K562 (cell line): ENCODE measurements at regions not wholly inside any gene's neighbourhood (a gene's known extent, or its start where the extent isn't known, plus 50 kb on each side); places are given as distances from the start of the nearest gene placed in this dataset.

Experiments
- ATAC-seq: fragments of 200-7000 bp; cut with Tn5 transposase; 3 replicates; pipeline ENCODE4 v1.9.1; 2020; ENCODE audit warnings: moderate library complexity
- BruUV-seq: library from RNA; stranded (reverse); fragments of 400-500 nt; replicated peaks from 2 replicates; lab custom pipeline; 2021; lab: Mats Ljungman, UMichigan
- CTCF ChIA-PET: fragments of 300-600 bp; formaldehyde crosslinking; extraction: SDS; loops from one replicate; lab custom pipeline; 2021; ENCODE audit warnings: low intra/inter-chr PET ratio; lab: Yijun Ruan, JAX
- POLR2A ChIA-PET: fragments of 300-600, 350-650 bp; sonication (Branson Sonifier 250); formaldehyde crosslinking; extraction: SDS; loops from one replicate; lab custom pipeline; 2021; ENCODE audit warnings: antibody characterized with exemption, inconsistent platforms; lab: Yijun Ruan, JAX
- DNase-seq, 4 experiments: peaks; one replicate each; pipeline versions ENCODE4 v3.0.0 to v3.0.0-alpha.2; 2011 to 2018; ENCODE audit warnings: low spot score in 3 of 4, mixed read lengths in 3 of 4; ENCODE audit errors: extremely low read depth in 1 of 4
- FAIRE-seq: peaks from 2 replicates; lab custom pipeline; 2011; peaks lifted over from hg19 to GRCh38; lab: Jason Lieb, UNC
- H2AFZ ChIP-seq: 2 replicates; pipeline ENCODE4 v1.6.0; 2011; ENCODE audit warnings: low read depth, low read length, control low read depth, inconsistent platforms
- H3K27ac ChIP-seq: fragments of 200-600 bp; 3 replicates; pipeline ENCODE4 v1.8.0; 2011; ENCODE audit warnings: low read depth, mild to moderate bottlenecking, control low read depth, inconsistent platforms, low read length, moderate library complexity, mixed read lengths; ENCODE audit errors: extremely low read depth
- H3K27me3 ChIP-seq, 2 experiments: fragments of 300-600 bp in 1 of 2; 2 replicates in 1 of 2; 3 replicates in 1 of 2; pipeline versions ENCODE4 v1.6.0 to v1.8.0; 2011; ENCODE audit warnings: inconsistent platforms in 2 of 2, low read length in 2 of 2, mild to moderate bottlenecking in 1 of 2, mixed read lengths in 1 of 2, moderate library complexity in 1 of 2; ENCODE audit not compliant: control insufficient read depth in 2 of 2, insufficient read depth in 2 of 2
- H3K36me3 ChIP-seq: fragments of 300-600 bp; 3 replicates; pipeline ENCODE4 v1.8.0; 2011; ENCODE audit warnings: mild to moderate bottlenecking, low read length, inconsistent platforms; ENCODE audit not compliant: control insufficient read depth, insufficient read depth
- H3K4me1 ChIP-seq, 2 experiments: fragments of 200-600 bp in 1 of 2; replicated peaks in 1 of 2; 2 replicates in 1 of 2; 3 replicates in 1 of 2; pipeline versions ENCODE4 v1.5.1 to v1.8.0; 2011; ENCODE audit warnings: inconsistent platforms in 2 of 2, low read length in 2 of 2, mild to moderate bottlenecking in 1 of 2, mixed read lengths in 1 of 2, moderate library complexity in 1 of 2; ENCODE audit not compliant: control insufficient read depth in 2 of 2, insufficient read depth in 2 of 2
- H3K4me2 ChIP-seq: 2 replicates; pipeline ENCODE4 v1.6.1; 2011; ENCODE audit warnings: low read length, control low read depth, inconsistent platforms, mixed read lengths; ENCODE audit not compliant: insufficient read depth
- H3K4me3 ChIP-seq: fragments of 200-600 bp; sonication (generic), shearing (Covaris generic); 2 replicates; pipeline ENCODE4 v1.5.1; 2016; ENCODE audit warnings: control low read depth, inconsistent platforms
- H3K79me2 ChIP-seq: fragments of 200-600 bp; 3 replicates; pipeline ENCODE4 v1.8.0; 2011; ENCODE audit warnings: low read length, inconsistent platforms; ENCODE audit not compliant: control insufficient read depth, insufficient read depth
- H3K9ac ChIP-seq, 2 experiments: 2 replicates each; pipeline versions ENCODE4 v1.6.0 to v1.6.1; 2011; ENCODE audit warnings: low read depth in 2 of 2, low read length in 2 of 2, control low read depth in 1 of 2, inconsistent platforms in 1 of 2, mild to moderate bottlenecking in 1 of 2, mixed read lengths in 1 of 2; ENCODE audit not compliant: insufficient read depth in 1 of 2
- H3K9me1 ChIP-seq: one replicate; pipeline ENCODE4 v1.6.0; 2011; ENCODE audit warnings: inconsistent platforms, mild to moderate bottlenecking, low read length, moderate library complexity; ENCODE audit not compliant: control insufficient read depth, insufficient read depth
- H3K9me3 ChIP-seq: replicated peaks from 2 replicates; pipeline ENCODE4 v1.5.1; 2011; ENCODE audit warnings: low read depth, low read length, inconsistent platforms; ENCODE audit not compliant: control insufficient read depth, insufficient read depth
- H4K20me1 ChIP-seq: replicated peaks from 2 replicates; pipeline ENCODE4 v1.6.1; 2011; ENCODE audit warnings: low read length, inconsistent platforms, mixed read lengths; ENCODE audit not compliant: control insufficient read depth, insufficient read depth
- C11orf30 ChIP-seq: fragments of 450-650 bp; IDR thresholded peaks from 2 replicates; pipeline ENCODE4 v1.6.1; 2016; ENCODE audit warnings: low read depth, mild to moderate bottlenecking
- ESRRA ChIP-seq: fragments of 450-650 bp; IDR thresholded peaks from 2 replicates; pipeline ENCODE4 v1.6.1; 2014; ENCODE audit warnings: low read depth, mild to moderate bottlenecking, moderate library complexity, borderline replicate concordance
- FOXA1 ChIP-seq: fragments of 450-650 bp; IDR thresholded peaks from 2 replicates; pipeline ENCODE4 v1.6.1; 2016; ENCODE audit warnings: mild to moderate bottlenecking, borderline replicate concordance
- MAFF ChIP-seq: IDR thresholded peaks from 2 replicates; pipeline ENCODE4 v1.6.1; 2012; ENCODE audit warnings: low read length, improper control_type of control experiment
- MAFG ChIP-seq: fragments of 450-650 bp; conservative IDR thresholded peaks from 2 replicates; pipeline ENCODE4 v1.6.1; 2016; ENCODE audit warnings: missing genetic modification characterization, missing compliant biosample characterization
- NFE2 ChIP-seq: IDR thresholded peaks from 2 replicates; pipeline ENCODE4 v1.6.1; 2014; ENCODE audit warnings: antibody characterized with exemption, low read depth
- NFE2L1 ChIP-seq: fragments of 450-650 bp; IDR thresholded peaks from 2 replicates; pipeline ENCODE4 v1.6.1; 2016; ENCODE audit warnings: missing genetic modification characterization, low read depth, mild to moderate bottlenecking, missing compliant biosample characterization, moderate library complexity, borderline replicate concordance
- NR2C1 ChIP-seq, 2 experiments: fragments of 450-650 bp; IDR thresholded peaks; 2 replicates each; pipeline ENCODE4 v1.6.1; 2017; ENCODE audit warnings: mild to moderate bottlenecking in 2 of 2, antibody characterized with exemption in 1 of 2, inconsistent platforms in 1 of 2, missing compliant biosample characterization in 1 of 2, missing genetic modification characterization in 1 of 2
- NR3C1 ChIP-seq: sonication (generic); formaldehyde crosslinking; IDR thresholded peaks from 2 replicates; pipeline ENCODE4 v1.8.1; 2022; ENCODE audit warnings: missing genetic modification reagents
- STAT5B ChIP-seq: fragments of 250-450 bp; sonication (Bioruptor Pico); IDR thresholded peaks from 2 replicates; pipeline ENCODE4 v1.8.0; 2021; ENCODE audit warnings: mild to moderate bottlenecking, inconsistent platforms
- ZNF316 ChIP-seq: fragments of 450-650 bp; IDR thresholded peaks from 2 replicates; pipeline ENCODE4 v1.6.1; 2016
- WGBS: fragments of 100-300 bp; shearing (Covaris generic); methylation state at CpG from one replicate; pipeline ENCODE4 v1.1.6; 2016; ENCODE audit warnings: low coverage, mixed read lengths; ENCODE audit not compliant: insufficient coverage; ENCODE audit errors: missing lambda C conversion rate; 5-methylcytosine and 5-hydroxymethylcytosine counted together
- in situ Hi-C: fragments of 300-500 bp; cut with MboI; formaldehyde crosslinking; loops from 4 replicates; pipeline ENCODE4 v1.15.0; 2018; ENCODE audit warnings: inconsistent platforms, mixed read lengths
- intact Hi-C: fragments of 100-400 bp; cut with micrococcal nuclease; formaldehyde crosslinking; loops from 2 replicates; pipeline ENCODE4 v1.14.2; 2022

DNA sequence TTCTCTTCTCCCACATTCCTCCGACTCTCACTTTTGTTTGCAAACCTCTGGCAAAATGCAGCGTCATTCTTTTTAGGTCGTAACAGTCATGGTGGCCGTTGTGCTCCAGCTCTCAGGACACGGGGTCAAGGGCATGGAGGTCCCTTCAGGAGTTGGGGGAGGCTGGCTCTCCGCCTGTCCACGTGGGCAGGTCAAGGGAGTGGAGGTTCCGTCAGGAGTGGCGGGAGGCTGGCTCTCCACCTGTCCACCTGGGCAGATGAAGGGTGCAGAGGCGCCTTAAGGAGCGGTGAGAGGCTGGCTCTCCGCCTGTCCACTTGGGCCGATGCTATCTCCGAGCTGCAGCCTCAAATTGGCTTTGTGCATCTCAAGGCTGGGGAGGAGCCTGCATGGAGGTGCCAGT lies 98.0 kb downstream of the ERMARD start:
- Histone ChIP-seq H4K20me1 (no peaks in the 10 kb centered on the region; the same call in none of the 2 replicates), H3K4me2 (peak overlapping the region; percentile 43; the same call in 1 of the 2 replicates), H3K4me3 (no peak overlapping the region), H2AFZ (peak overlapping the region; percentile 14; the same call in 1 of the 2 replicates), H3K27me3 (peaks cover 49 to 90% of the 10 kb centered on the region in 2 experiments; a peak in 4 of 5 replicates), H3K9me1 (no peaks in the 10 kb centered on the region), H3K9me3 (no peaks in the 10 kb centered on the region; the same call in 1 of the 2 replicates), H3K4me1 (peaks cover 0 to 8% of the 10 kb centered on the region in 2 experiments; a peak in 2 of 5 replicates), H3K9ac (no peak overlapping the region), H3K79me2 (no peaks in the 10 kb centered on the region), H3K36me3 (no peaks in the 10 kb centered on the region), H3K27ac (no peak overlapping the region)
- FAIRE-seq (no peak), DNase-seq (no peak), ATAC-seq (peak; percentile 48; the same call in 2 of the 3 replicates)
- peak; percentile 81 for TF ChIP-seq MAFG (tag)
- TF ChIP-seq ZNF316, result peak; percentile 85
- peak; percentile 75; the same call in 1 of the 2 replicates for TF ChIP-seq C11orf30
- no peak for TF ChIP-seq NR3C1
- TF ChIP-seq FOXA1, result no peak
- TF ChIP-seq MAFF, result peak; percentile 22; the same call in 1 of the 2 replicates
- TF ChIP-seq NFE2L1 (tag), result peak; percentile 42; the same call in 1 of the 2 replicates
- peak; percentile 38 for TF ChIP-seq NFE2
- peak; percentile 88 for TF ChIP-seq ESRRA
- no peak for TF ChIP-seq STAT5B (CRISPR knock-in tag)
- peak; percentile 28; the same call in 1 of the 2 replicates for TF ChIP-seq NR2C1 (IDR thresholded peaks at IDR 0.05)
- TF ChIP-seq NR2C1 (tag; IDR thresholded peaks at IDR 0.05), result peak; percentile 54
- 1% methylated on average over 14 of the region's 14 CpGs for WGBS
- in situ Hi-C loops (no loop called here), intact Hi-C loops (no loop called here)
- ChIA-PET POLR2A (interaction anchor here (0.6 to 0.7 kb wide), 2 partner anchors 60 to 316 kb away, joined by 3 read pairs; no protein-coding TSS in a partner anchor), CTCF (no interaction called here)
- no TSS peak for BruUV-seq
